GM12874 (cell line): ENCODE measurements at regions not wholly inside any gene's neighbourhood (a gene's known extent, or its start where the extent isn't known, plus 50 kb on each side); places are given as distances from the start of the nearest gene placed in this dataset.

Source experiments
- TF ChIP-seq, protein P1 (sequence below): IDR thresholded peaks from 2 replicates; pipeline ENCODE4 v1.5.1; 2011; ENCODE audit warnings: low read depth, mild to moderate bottlenecking, control low read depth, low read length, moderate library complexity; ENCODE audit not compliant: insufficient read depth

DNA sequence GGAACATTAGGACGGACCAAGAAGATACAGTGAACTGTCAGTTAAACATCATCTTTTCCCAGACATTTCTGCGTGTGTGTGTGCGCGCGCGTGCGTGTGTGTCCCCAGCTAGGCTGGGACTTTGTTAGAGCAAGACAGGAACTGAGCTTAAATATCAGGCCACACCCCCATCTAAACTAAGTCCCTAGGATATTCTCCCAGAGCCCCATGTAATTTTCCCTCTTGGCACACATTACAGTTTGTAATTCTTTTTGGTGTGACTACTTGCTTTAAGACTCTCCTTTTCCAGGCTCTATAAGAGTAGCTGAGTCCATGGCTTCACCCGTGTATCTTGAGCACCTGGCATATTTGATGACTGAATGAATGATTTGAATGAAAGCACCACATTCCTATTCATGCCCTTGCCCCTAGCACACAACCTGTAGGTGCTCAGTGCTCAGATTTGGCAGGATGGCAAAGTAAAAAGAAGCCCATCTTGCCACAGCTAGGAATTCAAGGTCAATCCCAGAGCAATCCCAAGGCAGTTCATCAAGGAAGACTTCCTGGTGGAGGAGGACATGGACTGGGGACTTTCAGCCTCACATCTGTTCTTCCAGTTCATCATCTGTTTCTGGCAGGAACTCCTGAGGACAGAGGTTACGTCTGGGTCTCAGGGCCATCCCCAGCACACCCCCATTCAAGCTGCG lies 69.2 kb downstream of the MRPL14 start:
- TF ChIP-seq, protein P1, sequence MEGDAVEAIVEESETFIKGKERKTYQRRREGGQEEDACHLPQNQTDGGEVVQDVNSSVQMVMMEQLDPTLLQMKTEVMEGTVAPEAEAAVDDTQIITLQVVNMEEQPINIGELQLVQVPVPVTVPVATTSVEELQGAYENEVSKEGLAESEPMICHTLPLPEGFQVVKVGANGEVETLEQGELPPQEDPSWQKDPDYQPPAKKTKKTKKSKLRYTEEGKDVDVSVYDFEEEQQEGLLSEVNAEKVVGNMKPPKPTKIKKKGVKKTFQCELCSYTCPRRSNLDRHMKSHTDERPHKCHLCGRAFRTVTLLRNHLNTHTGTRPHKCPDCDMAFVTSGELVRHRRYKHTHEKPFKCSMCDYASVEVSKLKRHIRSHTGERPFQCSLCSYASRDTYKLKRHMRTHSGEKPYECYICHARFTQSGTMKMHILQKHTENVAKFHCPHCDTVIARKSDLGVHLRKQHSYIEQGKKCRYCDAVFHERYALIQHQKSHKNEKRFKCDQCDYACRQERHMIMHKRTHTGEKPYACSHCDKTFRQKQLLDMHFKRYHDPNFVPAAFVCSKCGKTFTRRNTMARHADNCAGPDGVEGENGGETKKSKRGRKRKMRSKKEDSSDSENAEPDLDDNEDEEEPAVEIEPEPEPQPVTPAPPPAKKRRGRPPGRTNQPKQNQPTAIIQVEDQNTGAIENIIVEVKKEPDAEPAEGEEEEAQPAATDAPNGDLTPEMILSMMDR, result no peak

DNA sequence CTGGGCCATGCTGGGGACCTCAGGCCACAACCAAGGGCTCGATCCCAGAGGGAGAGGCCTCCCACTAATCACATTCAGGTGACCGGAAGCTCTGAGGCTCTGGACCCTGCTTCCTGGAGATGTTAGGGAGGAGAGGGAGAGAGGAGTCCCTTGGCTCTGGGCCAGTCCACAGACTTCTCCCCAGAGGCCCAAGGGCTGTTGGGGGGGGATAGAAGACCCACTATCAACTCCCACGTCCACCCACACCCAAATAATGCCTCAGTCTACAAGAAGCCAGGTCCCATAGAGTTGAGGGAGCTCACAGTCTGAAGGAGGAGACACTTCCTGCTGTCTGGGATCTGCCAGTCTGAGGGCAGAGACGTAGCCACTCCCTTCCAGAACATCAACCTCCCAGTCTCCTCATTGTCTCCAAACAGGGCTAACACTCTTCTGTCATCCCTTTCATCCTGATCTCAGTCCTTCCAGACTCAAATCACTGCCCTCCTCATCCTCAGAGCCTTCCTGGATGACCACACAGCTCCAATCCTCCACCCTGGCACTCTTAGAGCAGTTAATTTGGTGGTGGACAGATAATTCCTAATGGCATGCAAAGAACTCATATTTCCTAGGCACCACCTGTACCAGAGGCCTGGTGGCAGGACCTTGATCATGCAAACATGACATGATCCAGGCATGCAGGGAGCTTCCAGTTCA lies 69.9 kb downstream of the MRPL14 start:
- TF ChIP-seq, protein P1, result no peak

DNA sequence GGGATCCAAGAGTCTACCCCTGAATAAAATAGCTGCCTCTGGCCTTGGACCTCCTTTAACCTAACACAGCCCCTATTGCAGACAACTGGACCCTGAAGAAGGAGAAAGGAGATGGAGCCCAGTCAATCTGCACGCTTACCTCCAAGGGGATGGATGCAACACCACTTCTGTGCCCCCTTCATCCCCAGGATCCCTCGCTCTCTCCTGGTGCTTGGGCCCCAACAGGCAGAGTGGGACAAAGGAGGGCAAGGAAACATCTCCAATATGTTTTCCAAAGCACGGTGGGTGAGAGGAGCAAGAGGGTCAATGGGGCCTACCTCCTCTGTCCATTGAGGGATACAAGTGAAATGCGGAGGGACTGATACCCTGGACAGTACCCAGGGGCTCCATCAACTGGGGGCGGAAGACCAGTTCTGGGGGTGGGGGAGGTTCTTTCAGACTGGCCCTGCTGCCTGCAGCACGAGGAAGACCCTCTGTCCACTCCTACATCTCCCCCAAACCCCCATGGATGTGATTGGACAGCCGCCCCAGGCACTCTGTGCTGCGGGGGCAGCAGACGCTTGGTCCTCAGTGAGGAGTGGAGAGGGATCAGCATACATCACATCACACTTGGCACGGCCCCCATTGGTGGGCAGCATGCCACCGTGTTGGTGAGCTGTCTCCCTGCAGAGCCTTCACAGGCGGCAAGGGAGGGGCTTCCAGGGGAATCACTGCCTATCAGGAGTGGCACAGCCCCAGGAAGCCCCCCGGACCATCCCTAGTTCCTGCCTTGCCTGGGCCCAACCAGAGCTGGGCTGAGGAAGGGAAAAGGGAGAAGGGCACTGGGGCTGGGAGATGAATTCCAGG lies 70.6 kb downstream of the MRPL14 start:
- TF ChIP-seq, protein P1, result no peak

DNA sequence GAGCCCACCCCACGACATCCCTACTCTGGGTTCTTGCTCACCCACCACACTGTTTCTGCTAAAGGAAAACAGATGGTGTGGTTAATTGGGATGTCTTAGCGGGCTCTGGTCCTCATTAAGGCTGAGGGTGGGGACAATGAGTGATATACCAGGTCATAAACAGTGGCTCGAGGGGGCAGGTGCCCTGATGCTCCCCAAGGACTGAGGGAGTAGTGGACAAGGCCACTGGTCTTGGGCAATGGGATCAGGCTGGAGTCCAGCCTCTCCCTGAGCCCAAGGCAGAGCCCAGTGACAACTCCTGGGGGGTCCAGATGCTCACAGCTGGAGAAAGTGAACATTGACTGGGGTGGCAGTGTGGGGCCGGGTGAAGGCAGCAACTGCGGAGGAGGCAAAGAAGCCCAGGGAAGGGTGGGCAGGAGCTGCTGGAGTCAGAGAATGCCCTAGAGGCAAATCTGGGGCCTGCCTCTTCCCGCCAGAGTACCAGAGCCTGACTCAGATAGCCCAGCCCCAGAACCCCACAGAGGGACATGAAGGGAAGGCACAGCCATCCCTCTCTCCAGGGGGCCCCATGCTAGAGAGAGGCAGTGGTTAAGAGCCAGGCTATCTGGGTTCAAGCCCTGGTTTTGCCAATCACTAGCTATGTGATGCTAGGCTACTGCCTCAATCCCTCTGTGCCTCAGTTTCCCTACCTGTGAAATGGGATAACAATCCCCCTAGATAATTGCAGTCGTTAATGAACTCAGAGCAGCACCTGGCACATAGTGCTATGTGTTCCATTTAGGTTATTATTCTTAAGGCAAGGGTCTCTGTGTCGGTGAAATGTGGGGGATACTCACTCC lies 72.3 kb downstream of the MRPL14 start:
- TF ChIP-seq, protein P1, result no peak

DNA sequence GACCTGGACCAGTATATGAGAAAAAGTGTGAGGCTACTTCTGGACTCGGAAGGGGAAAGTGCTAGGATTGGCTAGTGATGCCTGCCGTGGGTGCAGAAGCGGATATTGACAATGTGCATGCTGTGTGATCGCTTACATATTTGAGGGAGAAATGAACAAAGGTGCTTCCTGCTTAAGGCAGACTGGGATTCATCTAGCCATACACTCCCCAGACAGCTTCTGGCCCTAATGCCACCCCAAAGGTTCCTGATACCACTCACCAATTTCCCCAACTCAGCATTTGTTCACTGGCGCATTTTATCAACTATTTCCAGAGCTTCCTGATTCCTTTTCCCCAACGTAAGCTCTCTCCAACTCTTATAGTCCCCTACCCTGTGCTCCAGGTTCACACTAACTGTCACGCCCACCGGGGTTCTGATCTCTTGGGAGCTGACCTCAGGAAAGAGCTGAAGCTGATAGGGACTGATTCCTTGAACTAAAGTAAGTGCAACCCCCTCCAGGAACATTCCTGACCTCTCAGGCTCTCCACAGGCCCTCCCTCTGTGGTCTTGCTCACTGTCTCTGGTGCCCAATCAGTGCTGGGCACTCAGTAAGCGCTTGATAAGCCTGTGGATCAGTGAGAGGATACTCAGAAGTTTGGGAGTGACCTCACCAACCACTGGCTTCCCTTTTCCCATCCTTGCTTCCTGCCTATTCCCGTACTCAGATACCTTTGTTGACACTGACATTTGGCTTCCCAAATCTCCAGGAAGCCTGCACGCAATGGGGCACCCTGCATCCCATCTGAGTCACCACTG lies 73.3 kb downstream of the MRPL14 start:
- TF ChIP-seq, protein P1, result no peak

DNA sequence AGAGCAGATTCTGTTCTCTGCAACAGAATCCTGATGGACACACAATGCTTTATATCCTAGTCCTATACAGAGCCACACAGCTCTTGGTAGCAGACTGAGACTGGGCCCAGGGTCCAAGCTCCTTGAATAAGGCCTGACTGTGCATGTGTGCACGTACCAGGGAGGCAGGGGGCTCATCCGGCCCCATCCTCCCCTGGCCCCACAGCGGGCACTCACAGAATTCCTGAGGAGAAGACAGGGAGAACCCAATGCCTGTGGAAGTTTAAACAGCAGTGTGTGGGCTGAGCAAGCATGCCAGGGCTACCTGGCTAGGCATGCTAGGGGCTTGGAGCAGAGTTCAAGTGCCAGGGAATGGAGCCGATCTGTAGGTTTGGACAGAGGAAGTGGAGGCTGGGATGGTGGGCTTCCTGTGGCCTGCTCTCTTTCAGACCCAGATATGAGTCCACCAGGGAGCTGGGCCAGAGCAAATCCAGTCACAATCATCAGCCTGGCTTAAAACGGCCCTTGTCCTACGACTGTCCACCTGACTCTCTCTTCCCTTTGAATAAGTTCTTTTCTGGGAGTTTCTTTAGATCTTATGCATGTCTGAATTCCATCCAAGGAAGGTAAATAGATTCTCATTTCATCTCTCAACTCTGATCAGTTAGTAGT lies 74.0 kb downstream of the MRPL14 start:
- TF ChIP-seq, protein P1, result no peak
